ENCODE measurements at regions not wholly inside any gene's neighbourhood (a gene's known extent, or its start where the extent isn't known, plus 50 kb on each side); places are given as distances from the start of the nearest gene placed in this dataset.

GRCh38 chr5:7991125-7991821 lies 122.3 kb downstream of the MTRR start:
- DNase-seq (ENCODE audit: extremely low spot score in 2 of 2): no peak
- Histone ChIP-seq H3K4me1 (no peaks in the 10 kb centered on the region), H3K27ac (no peak overlapping the region), H3K9me3 (no peaks in the 10 kb centered on the region), H3K27me3 (no peaks in the 10 kb centered on the region), H3K36me3 (no peaks in the 10 kb centered on the region), H3K4me3 (no peak overlapping the region)
- TF ChIP-seq POLR2A (IDR thresholded peaks at IDR 0.05) (no peak), POLR2AphosphoS5 (IDR thresholded peaks at IDR 0.05; ENCODE audit: insufficient read depth in 1 of 2, low read depth in 1 of 2) (no peak), CTCF (IDR thresholded peaks at IDR 0.05) (no peak)
- intact Hi-C loops (cut with DNase I): no loop called here

GRCh38 chr5:7995688-7996294 lies 126.8 kb downstream of the MTRR start:
- Histone ChIP-seq H3K27ac (no peak overlapping the region), H3K27me3 (no peaks in the 10 kb centered on the region), H3K9me3 (no peaks in the 10 kb centered on the region), H3K36me3 (no peaks in the 10 kb centered on the region), H3K4me3 (no peak overlapping the region), H3K4me1 (no peaks in the 10 kb centered on the region)
- DNase-seq (ENCODE audit: extremely low spot score in 2 of 2): no peak
- TF ChIP-seq CTCF (IDR thresholded peaks at IDR 0.05) (no peak), POLR2A (IDR thresholded peaks at IDR 0.05) (no peak), POLR2AphosphoS5 (IDR thresholded peaks at IDR 0.05; ENCODE audit: insufficient read depth in 1 of 2, low read depth in 1 of 2) (no peak)
- intact Hi-C loops (cut with DNase I): no loop called here

GRCh38 chr5:8005416-8005815 lies 136.5 kb downstream of the MTRR start:
- no peak for TF ChIP-seq POLR2AphosphoS5 (IDR thresholded peaks at IDR 0.05; ENCODE audit: insufficient read depth in 1 of 2, low read depth in 1 of 2)
- no peak for TF ChIP-seq POLR2A (IDR thresholded peaks at IDR 0.05)
- no peak for TF ChIP-seq CTCF (IDR thresholded peaks at IDR 0.05)
- Histone ChIP-seq H3K27me3 (no peaks in the 10 kb centered on the region), H3K36me3 (no peaks in the 10 kb centered on the region), H3K4me1 (no peaks in the 10 kb centered on the region), H3K4me3 (no peak overlapping the region), H3K27ac (no peak overlapping the region), H3K9me3 (no peaks in the 10 kb centered on the region)
- DNase-seq (ENCODE audit: extremely low spot score in 2 of 2): no peak
- intact Hi-C loops (cut with DNase I): no loop called here

GRCh38 chr5:8012131-8012977 lies 143.4 kb downstream of the MTRR start:
- no peak for TF ChIP-seq POLR2A (IDR thresholded peaks at IDR 0.05)
- no peak for TF ChIP-seq CTCF (IDR thresholded peaks at IDR 0.05)
- no peak for TF ChIP-seq POLR2AphosphoS5 (IDR thresholded peaks at IDR 0.05; ENCODE audit: insufficient read depth in 1 of 2, low read depth in 1 of 2)
- H3K9me3 ChIP-seq: no peaks in the 10 kb centered on the region
- H3K4me1 ChIP-seq: no peaks in the 10 kb centered on the region
- H3K36me3 ChIP-seq: no peaks in the 10 kb centered on the region
- H3K27me3 ChIP-seq: no peaks in the 10 kb centered on the region
- intact Hi-C loops (cut with DNase I): no loop called here
- H3K27ac ChIP-seq: no peak overlapping the region
- DNase-seq (ENCODE audit: extremely low spot score in 2 of 2): no peak
- H3K4me3 ChIP-seq: no peak overlapping the region
